Upper lobe of left lung (tissue), 4 donors: ENCODE measurements at regions not wholly inside any gene's neighbourhood (a gene's known extent, or its start where the extent isn't known, plus 50 kb on each side); places are given as distances from the start of the nearest gene placed in this dataset.

ENCODE experiments used
- CTCF ChIP-seq, 6 experiments: fragments of 450-650 bp in 4 of 6; fragments of 200-600 bp in 2 of 6; sonication (generic) in 2 of 6; IDR thresholded peaks; one replicate each; pipeline ENCODE4 v1.5.1; 2016 to 2019; ENCODE audit warnings: antibody characterized with exemption in 6 of 6
- EP300 ChIP-seq, 4 donors: sonication (generic); formaldehyde crosslinking; IDR thresholded peaks; one replicate each; pipeline ENCODE4 v1.5.1; 2017; ENCODE audit warnings: antibody characterized with exemption in 4 of 4, control low read depth in 2 of 4
- POLR2A ChIP-seq, 4 donors: fragments of 450-650 bp; IDR thresholded peaks; one replicate each; pipeline ENCODE4 v1.5.1; 2016 to 2017; ENCODE audit warnings: antibody characterized with exemption in 4 of 4, mild to moderate bottlenecking in 2 of 4
- POLR2AphosphoS5 ChIP-seq, 2 donors: sonication (generic); formaldehyde crosslinking; IDR thresholded peaks; one replicate each; pipeline ENCODE4 v1.5.1; 2017; ENCODE audit warnings: antibody characterized with exemption in 2 of 2

- TF ChIP-seq CTCF (IDR thresholded peaks at IDR 0.05) (no peak), POLR2A (IDR thresholded peaks at IDR 0.05) (no peak), POLR2AphosphoS5 (IDR thresholded peaks at IDR 0.05) (no peak), EP300 (IDR thresholded peaks at IDR 0.05) (no peak)
These were observed 120.5 kb downstream of the TBC1D30 start for GRCh38 chr12:64944966-64945365.
